ENCODE measurements at regions not wholly inside any gene's neighbourhood (a gene's known extent, or its start where the extent isn't known, plus 50 kb on each side); places are given as distances from the start of the nearest gene placed in this dataset.

DNA sequence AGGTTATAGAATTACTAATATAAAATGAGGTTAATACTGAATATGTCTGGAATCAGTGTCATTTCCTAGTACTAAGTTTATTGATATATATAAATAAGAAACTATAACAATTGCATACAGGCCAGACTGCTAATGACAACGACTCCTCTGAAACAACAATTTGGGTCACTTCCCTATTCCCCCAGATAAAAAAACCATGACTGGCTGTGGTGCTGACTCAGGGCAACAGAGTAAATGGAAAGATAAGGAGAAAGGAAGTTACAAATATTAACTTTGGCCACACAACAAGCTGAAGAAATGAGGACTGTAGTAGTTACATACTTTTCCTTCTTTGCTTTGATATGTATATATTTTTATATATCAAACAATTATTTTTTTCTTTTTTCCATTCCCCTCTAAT lies 263.7 kb upstream of the PCDH9 start:
- no peak for DNase-seq (ENCODE audit: extremely low spot score)
- CTCF ChIA-PET = no interaction called here
- POLR2A ChIA-PET = no interaction called here
- TF ChIP-seq, protein P1, sequence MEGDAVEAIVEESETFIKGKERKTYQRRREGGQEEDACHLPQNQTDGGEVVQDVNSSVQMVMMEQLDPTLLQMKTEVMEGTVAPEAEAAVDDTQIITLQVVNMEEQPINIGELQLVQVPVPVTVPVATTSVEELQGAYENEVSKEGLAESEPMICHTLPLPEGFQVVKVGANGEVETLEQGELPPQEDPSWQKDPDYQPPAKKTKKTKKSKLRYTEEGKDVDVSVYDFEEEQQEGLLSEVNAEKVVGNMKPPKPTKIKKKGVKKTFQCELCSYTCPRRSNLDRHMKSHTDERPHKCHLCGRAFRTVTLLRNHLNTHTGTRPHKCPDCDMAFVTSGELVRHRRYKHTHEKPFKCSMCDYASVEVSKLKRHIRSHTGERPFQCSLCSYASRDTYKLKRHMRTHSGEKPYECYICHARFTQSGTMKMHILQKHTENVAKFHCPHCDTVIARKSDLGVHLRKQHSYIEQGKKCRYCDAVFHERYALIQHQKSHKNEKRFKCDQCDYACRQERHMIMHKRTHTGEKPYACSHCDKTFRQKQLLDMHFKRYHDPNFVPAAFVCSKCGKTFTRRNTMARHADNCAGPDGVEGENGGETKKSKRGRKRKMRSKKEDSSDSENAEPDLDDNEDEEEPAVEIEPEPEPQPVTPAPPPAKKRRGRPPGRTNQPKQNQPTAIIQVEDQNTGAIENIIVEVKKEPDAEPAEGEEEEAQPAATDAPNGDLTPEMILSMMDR (IDR thresholded peaks at IDR 0.05; ENCODE audit: control extremely low read depth, extremely low read depth, low read depth, missing control alignments) = no peak

DNA sequence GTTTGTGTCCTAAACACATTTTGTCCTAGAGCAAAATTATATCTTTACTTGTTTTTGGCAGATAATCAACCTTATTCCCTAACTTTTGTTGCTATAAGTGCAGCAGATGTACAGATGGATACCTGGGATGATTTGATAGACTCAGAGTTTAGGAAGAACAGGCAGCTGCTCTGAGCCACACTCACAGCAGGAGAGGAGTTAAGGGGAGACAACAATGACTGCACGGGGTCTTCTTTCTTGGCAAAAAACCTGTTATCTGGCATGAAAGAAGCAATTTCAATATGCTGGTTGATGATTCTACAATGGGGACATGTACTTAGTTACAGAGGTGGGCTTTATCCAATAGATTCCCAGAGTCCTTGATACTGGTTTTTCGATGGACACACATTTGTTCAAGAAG lies 258.9 kb upstream of the PCDH9 start:
- TF ChIP-seq, protein P1 (IDR thresholded peaks at IDR 0.05; ENCODE audit: control extremely low read depth, extremely low read depth, low read depth, missing control alignments) = no peak
- CTCF ChIA-PET = interaction anchor here (1.7 kb wide), 1 partner anchor 16 kb away, joined by 3 read pairs; no protein-coding TSS in a partner anchor
- DNase-seq (ENCODE audit: extremely low spot score) = no peak
- POLR2A ChIA-PET = no interaction called here

DNA sequence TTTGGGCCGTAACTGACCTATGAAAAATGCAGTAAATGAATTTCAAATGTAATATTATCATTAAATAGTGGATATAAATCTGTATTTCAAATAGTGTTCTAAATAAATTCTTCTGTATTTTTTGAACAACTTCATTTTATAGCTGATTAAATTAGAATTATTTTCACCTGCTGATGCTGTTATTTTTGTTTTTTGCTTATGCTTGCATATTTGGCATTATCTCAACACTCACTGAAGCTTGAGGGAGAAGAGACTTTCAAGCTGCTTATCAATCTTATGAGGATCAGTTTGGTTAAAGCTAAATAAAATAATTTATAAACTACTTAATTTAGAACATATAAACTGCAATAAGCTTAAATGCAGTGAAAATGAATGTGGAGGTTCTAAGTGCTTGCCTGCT lies 251.3 kb upstream of the PCDH9 start:
- DNase-seq (ENCODE audit: extremely low spot score) = no peak
- POLR2A ChIA-PET = no interaction called here
- CTCF ChIA-PET = no interaction called here
- TF ChIP-seq, protein P1 (IDR thresholded peaks at IDR 0.05; ENCODE audit: control extremely low read depth, extremely low read depth, low read depth, missing control alignments) = no peak

DNA sequence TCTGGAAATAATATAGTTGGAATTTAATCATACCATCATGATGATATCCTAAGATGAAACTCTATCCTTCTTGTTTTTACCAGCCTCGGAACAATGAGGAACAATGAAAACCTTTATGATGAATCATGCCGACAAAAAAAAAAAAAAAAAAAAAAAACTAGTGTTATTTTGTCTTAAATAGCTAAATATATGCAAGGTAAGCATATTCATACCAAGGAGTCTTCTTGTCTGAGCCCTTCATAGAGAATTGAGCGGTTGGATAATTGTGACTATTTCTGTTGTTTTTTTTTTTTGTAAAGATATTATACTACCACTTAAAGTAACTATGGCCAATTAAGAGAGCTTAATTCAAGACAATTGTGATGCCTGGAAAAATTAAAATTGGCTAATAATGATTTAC lies 244.0 kb upstream of the PCDH9 start:
- TF ChIP-seq, protein P1 (IDR thresholded peaks at IDR 0.05; ENCODE audit: control extremely low read depth, extremely low read depth, low read depth, missing control alignments) = no peak
- ChIA-PET POLR2A (no interaction called here), CTCF (no interaction called here)
- no peak for DNase-seq (ENCODE audit: extremely low spot score)

DNA sequence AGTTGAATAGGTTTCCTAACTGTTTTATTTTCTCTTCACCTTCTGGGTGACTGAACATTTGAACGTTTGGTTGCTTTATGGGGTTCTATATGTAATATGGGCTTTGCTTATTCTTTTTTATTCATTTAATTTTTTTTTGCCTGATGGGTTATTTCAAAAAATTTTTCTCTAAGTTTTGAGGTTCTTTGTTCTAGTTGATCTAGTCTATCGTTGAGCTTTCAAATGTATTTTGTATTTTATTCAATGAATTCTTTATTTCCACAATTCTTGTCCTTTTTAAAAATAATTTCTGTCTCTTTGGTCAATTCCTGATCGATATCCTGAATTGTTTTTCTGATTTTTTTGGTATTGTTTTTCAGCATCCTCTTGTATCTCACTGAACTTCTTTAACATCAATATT lies 239.5 kb upstream of the PCDH9 start:
- ChIA-PET POLR2A (no interaction called here), CTCF (no interaction called here)
- DNase-seq (ENCODE audit: extremely low spot score) = no peak
- TF ChIP-seq, protein P1 (IDR thresholded peaks at IDR 0.05; ENCODE audit: control extremely low read depth, extremely low read depth, low read depth, missing control alignments) = no peak

DNA sequence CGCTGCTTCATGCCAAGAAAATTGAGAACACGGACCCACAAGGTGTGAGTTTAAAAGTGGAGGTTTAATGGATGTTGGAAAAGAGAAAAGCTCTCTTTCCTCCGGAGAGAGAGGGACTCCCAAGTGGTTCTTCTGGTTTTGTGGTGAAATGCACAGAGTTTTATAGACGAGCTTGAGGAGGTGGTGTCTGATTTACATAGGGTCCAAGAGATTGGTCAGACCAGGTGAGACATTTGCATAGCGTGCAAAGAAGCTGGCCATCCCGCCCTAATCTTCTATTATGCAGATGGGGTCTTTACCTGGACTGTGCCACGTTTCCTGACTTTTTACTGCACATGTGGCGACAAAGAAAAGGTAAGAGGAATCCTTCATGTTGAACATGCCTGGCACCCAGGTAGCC lies 236.4 kb upstream of the PCDH9 start:
- TF ChIP-seq, protein P1 (IDR thresholded peaks at IDR 0.05; ENCODE audit: control extremely low read depth, extremely low read depth, low read depth, missing control alignments) = no peak
- ChIA-PET CTCF (no interaction called here), POLR2A (no interaction called here)
- DNase-seq (ENCODE audit: extremely low spot score) = no peak

DNA sequence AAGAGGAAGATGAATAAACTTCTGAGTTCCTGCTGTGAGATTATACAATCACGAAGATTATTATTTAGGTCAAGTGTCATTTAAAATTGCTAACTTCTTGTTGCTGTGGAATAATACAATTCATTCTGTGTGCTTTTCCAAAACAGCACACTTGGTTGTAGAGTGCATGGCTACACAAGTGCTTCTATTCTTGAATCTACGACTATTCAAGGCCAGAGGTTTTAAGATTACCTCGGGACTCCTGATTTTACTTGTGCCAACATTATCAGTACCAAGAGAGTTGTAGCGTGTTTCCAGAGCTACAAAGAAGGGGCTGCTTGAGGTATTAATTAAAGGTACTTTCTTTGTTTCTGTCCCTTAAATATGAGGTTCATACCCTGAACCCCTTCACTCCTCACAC lies 234.0 kb upstream of the PCDH9 start:
- DNase-seq (ENCODE audit: extremely low spot score) = no peak
- ChIA-PET POLR2A (no interaction called here), CTCF (no interaction called here)
- TF ChIP-seq, protein P1 (IDR thresholded peaks at IDR 0.05; ENCODE audit: control extremely low read depth, extremely low read depth, low read depth, missing control alignments) = no peak

Data from GM10248 (cell line).